Keratinocyte (primary cell): ENCODE measurements at regions not wholly inside any gene's neighbourhood (a gene's known extent, or its start where the extent isn't known, plus 50 kb on each side); places are given as distances from the start of the nearest gene placed in this dataset.

ENCODE experiments used
- EZH2 ChIP-seq: IDR thresholded peaks from one replicate; pipeline ENCODE4 v1.6.1; 2012; ENCODE audit warnings: inconsistent platforms, mild to moderate bottlenecking, low read length, moderate library complexity
- TF ChIP-seq, protein P1 (sequence below), 3 experiments: IDR thresholded peaks in 1 of 3; conservative IDR thresholded peaks in 1 of 3; optimal IDR thresholded peaks in 1 of 3; 2 replicates in 2 of 3; 3 replicates in 1 of 3; pipeline versions ENCODE3 to v1.5.1; 2011; ENCODE audit warnings: low read length in 3 of 3, mild to moderate bottlenecking in 3 of 3, moderate library complexity in 2 of 3, control low read depth in 1 of 3, inconsistent platforms in 1 of 3; ENCODE audit not compliant: insufficient read depth in 2 of 3; ENCODE audit errors: extremely low read depth in 1 of 3

DNA sequence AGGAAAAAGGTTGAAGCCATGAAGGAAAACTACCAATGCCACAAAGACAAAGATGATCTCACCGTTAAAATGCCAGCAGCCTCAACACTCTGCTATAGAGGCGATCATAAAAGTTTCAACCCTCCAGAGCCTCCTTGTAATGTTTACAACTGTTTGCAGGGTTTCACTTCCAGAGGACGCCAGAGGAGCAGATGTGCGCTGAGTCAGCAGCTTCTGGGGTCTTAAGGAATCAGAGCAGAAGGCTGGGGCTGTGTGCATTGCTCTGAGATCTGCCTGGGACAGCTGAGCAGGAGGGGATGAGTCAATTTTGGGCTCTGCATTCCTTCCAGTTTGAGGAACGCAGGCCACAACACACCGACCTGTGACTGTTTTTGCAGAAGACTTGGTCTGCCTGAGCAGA, 98.3 kb downstream of the TMEM130 start:
- TF ChIP-seq, protein P1, sequence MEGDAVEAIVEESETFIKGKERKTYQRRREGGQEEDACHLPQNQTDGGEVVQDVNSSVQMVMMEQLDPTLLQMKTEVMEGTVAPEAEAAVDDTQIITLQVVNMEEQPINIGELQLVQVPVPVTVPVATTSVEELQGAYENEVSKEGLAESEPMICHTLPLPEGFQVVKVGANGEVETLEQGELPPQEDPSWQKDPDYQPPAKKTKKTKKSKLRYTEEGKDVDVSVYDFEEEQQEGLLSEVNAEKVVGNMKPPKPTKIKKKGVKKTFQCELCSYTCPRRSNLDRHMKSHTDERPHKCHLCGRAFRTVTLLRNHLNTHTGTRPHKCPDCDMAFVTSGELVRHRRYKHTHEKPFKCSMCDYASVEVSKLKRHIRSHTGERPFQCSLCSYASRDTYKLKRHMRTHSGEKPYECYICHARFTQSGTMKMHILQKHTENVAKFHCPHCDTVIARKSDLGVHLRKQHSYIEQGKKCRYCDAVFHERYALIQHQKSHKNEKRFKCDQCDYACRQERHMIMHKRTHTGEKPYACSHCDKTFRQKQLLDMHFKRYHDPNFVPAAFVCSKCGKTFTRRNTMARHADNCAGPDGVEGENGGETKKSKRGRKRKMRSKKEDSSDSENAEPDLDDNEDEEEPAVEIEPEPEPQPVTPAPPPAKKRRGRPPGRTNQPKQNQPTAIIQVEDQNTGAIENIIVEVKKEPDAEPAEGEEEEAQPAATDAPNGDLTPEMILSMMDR (optimal IDR thresholded peaks at IDR 0.05 in 1 of 3, IDR thresholded peaks at IDR 0.05 in 1 of 3, conservative IDR thresholded peaks at IDR 0.05 in 1 of 3; ENCODE audit: extremely low read depth in 1 of 3, insufficient read depth in 2 of 3, low read length in 3 of 3): no peak
- TF ChIP-seq EZH2: no peak
